HG03457 (cell line): ENCODE measurements at regions not wholly inside any gene's neighbourhood (a gene's known extent, or its start where the extent isn't known, plus 50 kb on each side); places are given as distances from the start of the nearest gene placed in this dataset.
"Not testable (repeated sequence)": the region's sequence is repeated elsewhere in the genome, so short reads cannot be mapped to it uniquely, and the experiment has no call there.

ENCODE experiments used
- ATAC-seq: cut with Tn5 transposase; IDR thresholded peaks from one replicate; pipeline ENCODE4 v1.9.1; 2021; ENCODE audit warnings: moderate number of reproducible peaks; ENCODE audit not compliant: unreplicated experiment

GRCh38 chr11:103584021-103584420, 452.4 kb upstream of the DDI1 start:
- ATAC-seq: no peak

DNA sequence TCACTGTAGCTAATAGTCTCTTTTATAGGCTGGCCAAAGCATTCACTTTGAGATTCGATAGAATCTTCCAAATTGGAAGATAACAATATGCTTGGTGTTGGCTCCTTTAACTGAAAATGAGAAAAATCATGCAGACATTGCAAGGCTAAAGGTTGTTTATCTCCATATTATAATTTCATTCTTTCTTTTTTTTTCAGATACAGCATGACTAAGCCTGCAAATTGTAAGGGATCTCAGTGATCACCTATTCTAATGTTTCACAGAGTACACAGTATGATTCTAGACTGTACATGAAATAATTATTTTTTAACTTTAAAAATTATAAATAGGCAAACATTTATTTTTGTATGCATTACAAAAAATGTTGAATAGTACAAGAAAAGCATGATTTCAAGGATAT, 451.7 kb upstream of the DDI1 start:
- no peak for ATAC-seq

GRCh38 chr11:103585401-103585800, 451.0 kb upstream of the DDI1 start:
- no peak for ATAC-seq

GRCh38 chr11:103585911-103586310, 450.5 kb upstream of the DDI1 start:
- ATAC-seq: no peak

DNA sequence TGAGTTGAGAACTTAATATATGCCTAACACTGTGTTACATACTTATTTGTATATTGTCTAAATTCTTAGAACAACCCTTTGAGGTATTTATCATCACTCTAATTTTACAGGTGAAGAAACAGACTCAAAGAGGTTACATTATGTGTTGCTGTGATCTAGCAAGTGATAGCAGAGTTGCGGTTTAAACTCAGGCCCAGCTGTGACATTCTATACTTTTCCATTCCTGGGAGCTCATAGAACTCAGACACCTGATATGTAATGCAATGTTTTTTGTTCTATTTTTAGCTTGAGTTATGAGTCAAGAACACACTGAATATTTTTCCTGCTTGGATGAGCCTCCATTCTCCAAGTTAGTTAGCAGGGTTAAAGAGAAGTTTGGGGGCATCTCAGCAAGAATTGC, 449.7 kb upstream of the DDI1 start:
- no peak for ATAC-seq

DNA sequence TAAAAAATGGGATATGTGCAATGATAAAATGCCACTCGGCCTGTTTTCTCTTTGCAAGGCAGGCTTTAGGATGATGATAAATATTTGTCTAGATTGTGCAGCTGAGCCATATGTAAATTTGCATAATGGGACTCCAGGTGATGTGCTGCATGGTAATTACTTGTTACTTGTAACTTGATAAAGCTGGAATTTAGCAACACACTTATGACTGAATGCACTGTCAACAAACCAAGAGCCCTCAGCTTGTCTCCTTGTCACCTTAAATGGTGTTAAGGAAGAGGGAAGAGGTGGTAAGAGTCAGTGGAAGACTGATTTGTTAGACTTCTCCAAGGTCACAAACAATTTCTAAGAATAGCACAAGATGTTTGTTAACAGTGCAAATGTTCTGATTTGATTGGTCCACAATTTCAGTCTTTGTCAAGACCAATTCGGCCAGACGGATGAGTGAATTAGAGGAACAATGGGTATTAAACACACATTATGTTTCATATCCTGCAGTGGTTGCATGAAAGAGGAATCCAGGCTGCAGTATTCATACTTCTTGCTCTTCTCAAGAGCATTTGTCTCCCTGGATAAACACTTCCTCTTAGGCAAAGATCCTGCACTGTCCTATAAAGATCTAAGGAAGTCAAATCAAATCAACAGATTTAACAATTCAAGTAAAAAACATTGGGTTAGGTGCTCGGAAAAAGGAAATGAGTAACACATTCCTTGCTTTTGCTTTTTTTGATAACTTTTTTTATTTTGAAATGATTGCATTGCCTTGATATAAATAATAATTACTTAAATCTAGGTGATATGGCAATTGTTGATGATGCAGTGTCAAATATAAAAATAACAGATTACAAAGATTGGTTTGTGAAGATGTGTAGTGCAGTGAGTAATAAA, 448.3 kb upstream of the DDI1 start:
- ATAC-seq: no peak

GRCh38 chr11:103591554-103591953, 444.9 kb upstream of the DDI1 start:
- no peak for ATAC-seq

DNA sequence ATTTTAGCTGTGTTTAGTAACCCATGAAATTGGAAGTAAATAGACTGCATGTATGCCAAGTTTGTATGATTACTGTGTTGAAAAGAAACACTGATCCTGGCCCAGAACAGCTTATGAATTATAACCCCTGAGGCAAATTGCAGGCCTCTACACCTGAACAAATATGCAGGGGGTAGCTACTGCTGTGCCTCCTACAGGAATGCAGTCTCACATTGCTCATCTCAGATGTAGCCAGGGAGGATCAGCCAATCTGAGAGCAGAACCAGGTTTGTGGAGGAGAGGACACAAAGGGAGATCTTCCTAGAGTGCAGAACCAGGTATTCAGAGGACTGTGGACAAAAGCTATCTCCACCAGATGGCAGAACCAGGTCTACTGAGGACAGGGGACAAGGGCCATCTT, 442.2 kb upstream of the DDI1 start:
- no peak for ATAC-seq

DNA sequence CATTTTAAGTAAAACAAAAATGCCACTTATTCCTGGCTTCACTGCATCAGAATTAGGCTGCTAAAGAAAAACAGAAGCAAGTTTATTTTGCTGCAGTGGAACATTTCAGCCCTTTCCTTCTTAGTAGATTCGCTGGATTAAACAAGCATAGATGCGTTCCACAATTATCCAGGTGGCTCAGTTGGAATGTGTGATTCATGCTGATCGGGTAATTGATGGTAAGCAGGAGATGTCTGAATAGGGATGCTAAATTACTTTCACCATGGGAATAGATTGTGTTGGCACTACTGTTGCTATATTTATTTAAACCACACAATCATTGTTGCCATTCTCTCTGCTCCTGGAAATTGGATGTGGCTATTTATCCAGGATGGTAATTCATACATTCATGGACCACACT, 440.1 kb upstream of the DDI1 start:
- no peak for ATAC-seq

DNA sequence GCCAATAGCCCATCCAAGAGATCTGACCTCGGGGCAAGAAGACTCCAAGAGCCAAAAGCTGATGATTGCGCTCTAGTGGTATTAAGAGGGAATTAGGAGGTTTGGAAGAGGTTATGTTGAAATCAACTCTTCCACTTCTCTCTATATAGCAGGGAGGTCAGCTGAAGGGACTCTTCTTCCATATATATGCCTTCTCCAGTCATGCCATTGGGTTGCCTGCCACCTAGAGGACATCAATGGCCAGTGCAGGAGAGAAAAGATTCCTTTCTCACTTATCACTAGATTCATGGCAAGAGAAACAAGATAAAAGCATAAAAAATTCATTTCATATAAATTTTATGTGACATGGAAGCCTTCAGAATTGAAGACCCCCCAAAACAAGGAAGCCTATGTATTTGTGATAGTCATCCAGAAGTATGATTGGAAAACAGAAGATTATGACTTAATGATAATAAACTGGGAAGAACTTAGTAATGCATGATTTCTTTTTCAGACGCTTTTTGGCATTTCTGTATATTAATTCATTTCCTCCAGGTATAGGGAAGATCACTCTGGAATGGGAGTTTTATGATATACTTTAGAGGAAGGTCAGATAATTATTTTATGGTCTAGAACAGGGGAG, 435.1 kb upstream of the DDI1 start:
- peak; percentile 97 for ATAC-seq

DNA sequence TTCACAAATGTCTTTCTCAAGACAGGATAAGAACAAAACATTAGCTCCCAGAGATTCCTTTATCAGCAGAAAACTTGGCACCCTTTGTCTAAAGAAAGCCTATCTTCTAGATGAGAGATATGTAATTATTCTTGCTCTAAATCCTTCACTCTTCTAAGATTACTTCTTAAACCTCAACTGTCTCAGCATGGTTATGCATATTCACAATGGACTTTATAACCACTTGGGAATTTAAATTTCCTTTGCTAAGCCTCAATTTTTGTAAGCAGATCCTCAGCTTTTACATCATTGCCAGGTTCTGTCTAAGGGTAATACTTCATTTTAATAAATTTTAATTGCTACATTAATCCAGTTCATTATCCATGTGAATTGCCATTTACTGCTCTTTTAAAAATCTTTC, 433.6 kb upstream of the DDI1 start:
- ATAC-seq: no peak

DNA sequence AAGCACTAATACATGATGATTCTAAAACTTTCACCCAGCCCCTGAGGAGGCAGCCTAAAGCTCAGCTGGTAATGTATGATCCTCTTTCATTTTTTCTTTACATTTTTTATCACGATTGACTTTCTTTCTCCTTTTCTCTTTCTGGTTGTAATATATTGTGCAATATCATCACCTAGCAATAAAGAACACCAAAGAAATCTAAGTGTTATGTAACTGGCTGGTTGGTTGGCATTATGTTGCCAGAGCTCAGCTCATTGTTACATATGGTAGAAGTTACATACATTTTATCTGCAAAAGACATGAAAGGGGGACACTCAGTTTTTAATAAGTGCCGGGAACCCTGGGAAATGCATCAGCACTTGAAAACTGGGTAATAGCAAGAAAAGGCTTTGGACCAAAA, 432.1 kb upstream of the DDI1 start:
- no peak for ATAC-seq

- ATAC-seq: no peak
These were observed 427.9 kb upstream of the DDI1 start for GRCh38 chr11:103608566-103608965.

- ATAC-seq: no peak
These were observed 427.0 kb upstream of the DDI1 start for GRCh38 chr11:103609117-103610066.

- no peak for ATAC-seq
These were observed 426.0 kb upstream of the DDI1 start for GRCh38 chr11:103610435-103610834.

- ATAC-seq: not testable (repeated sequence)
These were observed 424.7 kb upstream of the DDI1 start for GRCh38 chr11:103611526-103612260.

GRCh38 chr11:103612451-103612850, 424.0 kb upstream of the DDI1 start:
- not testable (repeated sequence) for ATAC-seq

GRCh38 chr11:103616586-103616985, 419.9 kb upstream of the DDI1 start:
- not testable (repeated sequence) for ATAC-seq

DNA sequence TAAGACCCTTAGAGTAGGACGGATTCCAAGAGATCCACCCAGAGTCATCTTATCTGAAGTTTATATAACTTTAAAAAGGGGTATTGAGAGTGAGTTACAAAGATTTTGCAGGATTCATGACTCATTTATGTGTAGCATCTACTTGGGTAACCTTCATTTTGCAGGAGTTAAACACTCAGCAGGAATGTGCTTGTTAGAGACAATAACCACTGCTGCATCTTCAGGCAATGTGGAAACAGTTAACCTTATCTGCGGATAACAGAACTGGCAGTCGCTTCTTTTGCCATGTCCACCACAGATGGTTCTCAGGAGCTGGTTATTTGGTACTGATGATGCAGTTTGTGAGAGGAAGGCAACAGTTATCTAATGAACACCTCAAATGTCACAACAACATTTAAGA, 417.9 kb upstream of the DDI1 start:
- no peak for ATAC-seq

DNA sequence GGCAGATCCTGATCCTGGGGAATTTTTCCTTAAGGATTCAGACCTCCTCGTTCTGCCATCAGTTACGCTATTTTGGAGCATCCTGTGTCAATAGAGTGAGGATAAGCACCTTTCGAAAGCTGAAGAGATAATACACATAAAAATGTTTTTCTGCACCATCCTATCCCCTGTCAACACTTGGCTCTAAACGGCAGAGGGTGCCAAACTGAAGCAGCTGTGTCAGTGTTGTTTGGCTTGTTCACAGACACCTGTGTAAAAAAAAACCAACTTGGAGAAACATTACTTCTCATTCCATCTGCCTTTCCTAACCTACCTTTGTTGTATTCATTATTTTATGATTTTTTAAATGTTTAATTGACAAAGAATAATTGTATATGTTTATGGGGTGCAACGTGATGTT, 417.0 kb upstream of the DDI1 start:
- no peak for ATAC-seq

DNA sequence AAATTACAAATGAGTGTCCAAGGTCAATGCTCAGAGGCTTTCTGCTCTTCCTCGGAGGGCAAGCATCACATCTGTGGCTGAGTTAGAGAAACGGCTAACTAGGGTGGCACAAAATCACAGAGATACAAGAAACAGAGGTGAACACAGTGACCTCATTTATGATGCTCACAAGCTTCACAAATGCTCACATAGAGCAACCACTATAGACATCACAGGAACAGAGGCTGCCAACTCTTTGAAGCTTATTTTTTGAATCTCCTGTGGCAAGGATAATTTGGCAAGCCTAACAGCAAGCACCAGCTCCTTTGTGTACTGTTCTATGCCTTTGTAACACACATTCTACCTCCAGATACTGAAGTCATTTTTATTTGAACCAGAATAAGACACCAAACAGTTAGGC, 416.5 kb upstream of the DDI1 start:
- no peak for ATAC-seq
